Ishikawa (cell line): ENCODE measurements at regions not wholly inside any gene's neighbourhood (a gene's known extent, or its start where the extent isn't known, plus 50 kb on each side); places are given as distances from the start of the nearest gene placed in this dataset.

ENCODE experiments used
- EP300 ChIP-seq: IDR thresholded peaks from 2 replicates; pipeline ENCODE4 v1.6.1; 2012; ENCODE audit warnings: borderline replicate concordance
- NFIC ChIP-seq: IDR thresholded peaks from 2 replicates; pipeline ENCODE4 v1.6.1; 2012
- RAD21 ChIP-seq: IDR thresholded peaks from 2 replicates; pipeline ENCODE4 v1.6.1; 2012; ENCODE audit warnings: low read depth
- TAF1 ChIP-seq: IDR thresholded peaks from 2 replicates; pipeline ENCODE4 v1.6.1; 2012; ENCODE audit warnings: low read depth, mild to moderate bottlenecking
- TF ChIP-seq, protein P1 (sequence below): IDR thresholded peaks from 2 replicates; pipeline ENCODE4 v1.6.1; 2012; ENCODE audit warnings: low read depth, mild to moderate bottlenecking

- TF ChIP-seq RAD21 (no peak), NFIC (no peak), EP300 (no peak), TAF1 (no peak)
- TF ChIP-seq, protein P1, sequence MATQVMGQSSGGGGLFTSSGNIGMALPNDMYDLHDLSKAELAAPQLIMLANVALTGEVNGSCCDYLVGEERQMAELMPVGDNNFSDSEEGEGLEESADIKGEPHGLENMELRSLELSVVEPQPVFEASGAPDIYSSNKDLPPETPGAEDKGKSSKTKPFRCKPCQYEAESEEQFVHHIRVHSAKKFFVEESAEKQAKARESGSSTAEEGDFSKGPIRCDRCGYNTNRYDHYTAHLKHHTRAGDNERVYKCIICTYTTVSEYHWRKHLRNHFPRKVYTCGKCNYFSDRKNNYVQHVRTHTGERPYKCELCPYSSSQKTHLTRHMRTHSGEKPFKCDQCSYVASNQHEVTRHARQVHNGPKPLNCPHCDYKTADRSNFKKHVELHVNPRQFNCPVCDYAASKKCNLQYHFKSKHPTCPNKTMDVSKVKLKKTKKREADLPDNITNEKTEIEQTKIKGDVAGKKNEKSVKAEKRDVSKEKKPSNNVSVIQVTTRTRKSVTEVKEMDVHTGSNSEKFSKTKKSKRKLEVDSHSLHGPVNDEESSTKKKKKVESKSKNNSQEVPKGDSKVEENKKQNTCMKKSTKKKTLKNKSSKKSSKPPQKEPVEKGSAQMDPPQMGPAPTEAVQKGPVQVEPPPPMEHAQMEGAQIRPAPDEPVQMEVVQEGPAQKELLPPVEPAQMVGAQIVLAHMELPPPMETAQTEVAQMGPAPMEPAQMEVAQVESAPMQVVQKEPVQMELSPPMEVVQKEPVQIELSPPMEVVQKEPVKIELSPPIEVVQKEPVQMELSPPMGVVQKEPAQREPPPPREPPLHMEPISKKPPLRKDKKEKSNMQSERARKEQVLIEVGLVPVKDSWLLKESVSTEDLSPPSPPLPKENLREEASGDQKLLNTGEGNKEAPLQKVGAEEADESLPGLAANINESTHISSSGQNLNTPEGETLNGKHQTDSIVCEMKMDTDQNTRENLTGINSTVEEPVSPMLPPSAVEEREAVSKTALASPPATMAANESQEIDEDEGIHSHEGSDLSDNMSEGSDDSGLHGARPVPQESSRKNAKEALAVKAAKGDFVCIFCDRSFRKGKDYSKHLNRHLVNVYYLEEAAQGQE: no peak
Measured at GRCh38 chr6:22636452-22636851, 67.1 kb downstream of the HDGFL1 start.
